Posterior cingulate gyrus (tissue), 11 donors: ENCODE measurements at regions not wholly inside any gene's neighbourhood (a gene's known extent, or its start where the extent isn't known, plus 50 kb on each side); places are given as distances from the start of the nearest gene placed in this dataset.
"Not testable (repeated sequence)": the region's sequence is repeated elsewhere in the genome, so short reads cannot be mapped to it uniquely, and the experiment has no call there.

Experiments used
- DNase-seq, 10 donors: peaks; one replicate each; pipeline versions ENCODE4 v3.0.0 to v3.0.0-alpha.2; 2020 to 2021; ENCODE audit warnings: mixed read lengths in 3 of 10
- intact Hi-C: fragments of 100-400 bp; cut with DNase I; formaldehyde crosslinking; loops from one replicate; pipeline ENCODE4 v1.15.1; 2023

DNA sequence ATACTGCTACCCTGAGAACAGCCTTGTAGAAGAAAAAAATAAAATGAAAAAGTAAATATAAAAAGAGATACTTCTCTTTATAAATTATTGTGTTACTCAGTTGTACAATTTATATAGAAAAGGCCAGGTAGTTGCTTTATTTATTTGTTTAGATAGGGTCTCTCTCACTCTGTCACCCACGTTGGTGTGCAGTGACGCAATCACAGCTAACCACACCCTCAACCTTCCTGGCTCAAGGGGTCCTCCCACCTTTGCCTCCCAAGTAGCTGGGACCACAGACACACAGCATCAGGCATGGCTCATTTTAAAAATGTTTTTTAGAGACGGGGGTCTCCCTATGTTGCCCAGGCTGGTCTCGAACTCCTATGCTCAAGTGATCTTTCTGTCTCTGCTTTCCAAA lies 175.4 kb upstream of the PZP start:
- no peak for DNase-seq
- intact Hi-C loops: no loop called here

DNA sequence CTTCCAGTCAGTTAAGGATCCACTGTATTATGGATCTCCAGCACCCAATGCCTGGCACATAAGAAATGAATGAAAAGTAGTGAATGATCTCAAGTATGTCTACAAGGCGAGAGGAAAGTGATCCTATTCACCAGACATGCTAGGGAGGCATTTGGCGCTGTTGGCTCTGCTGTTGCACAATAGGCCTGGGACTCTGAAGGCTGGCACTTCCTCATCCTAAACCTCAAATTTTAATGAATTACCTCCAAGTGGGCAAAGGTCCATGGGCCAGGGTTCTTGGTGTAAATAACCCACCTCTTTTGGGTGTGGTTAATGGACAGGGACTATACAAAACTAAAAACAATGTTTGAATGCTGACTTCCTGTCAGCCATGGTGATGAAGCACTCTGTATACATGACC lies 173.4 kb upstream of the PZP start:
- DNase-seq: no peak
- intact Hi-C loops: no loop called here

DNA sequence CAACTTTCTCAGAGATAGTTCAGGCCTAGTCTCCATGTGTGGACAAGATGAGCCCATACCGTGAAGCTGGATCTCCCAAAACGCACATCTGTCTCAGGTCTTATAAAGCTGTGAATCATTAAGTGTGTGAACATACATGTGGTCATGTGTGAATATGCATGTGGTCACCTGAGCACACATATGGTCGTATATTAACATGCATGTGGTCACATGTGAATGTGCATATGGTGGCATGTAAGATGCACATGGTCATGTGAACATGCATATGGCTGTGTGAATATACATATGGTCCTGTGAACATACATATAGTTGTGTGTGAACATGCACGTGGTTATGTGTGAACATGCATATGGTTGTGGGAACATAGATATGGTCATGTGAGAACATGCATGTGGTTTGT lies 172.5 kb upstream of the PZP start:
- intact Hi-C loops: no loop called here
- no peak for DNase-seq

DNA sequence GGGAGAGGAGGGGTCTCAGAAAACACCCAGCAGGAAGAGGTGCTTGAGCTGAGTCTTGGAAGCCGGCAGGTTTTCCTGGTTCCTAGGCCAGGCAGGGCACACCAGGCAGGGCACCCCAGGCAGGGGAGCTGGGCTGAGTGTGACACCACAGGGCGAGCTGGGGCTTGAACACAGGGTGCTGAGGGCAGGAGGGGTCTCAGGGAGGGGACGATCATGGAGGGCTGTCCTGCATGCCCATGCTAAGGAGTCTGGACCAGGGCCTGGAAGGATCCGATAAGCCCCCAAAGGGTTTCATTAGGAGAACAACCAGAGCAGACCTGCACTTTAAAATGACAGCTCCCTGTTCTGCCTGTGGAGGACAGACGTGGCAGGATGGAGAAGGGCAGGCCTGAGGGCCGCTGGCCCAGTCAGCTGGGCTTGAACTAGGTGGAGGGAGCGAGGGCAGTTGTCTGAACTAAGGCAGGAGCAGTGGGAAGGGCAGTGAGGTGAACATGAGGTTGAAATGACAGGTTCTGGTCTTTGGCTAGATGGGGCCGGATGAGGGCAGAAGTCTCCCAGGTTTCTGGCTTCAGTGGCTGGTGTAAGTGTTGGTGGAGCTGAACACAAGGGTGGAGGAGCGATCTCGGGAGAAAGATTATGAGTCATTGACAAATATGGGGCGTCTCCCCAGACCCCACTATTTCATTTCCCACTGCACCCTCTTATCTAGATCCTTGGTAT lies 171.0 kb upstream of the PZP start:
- intact Hi-C loops: no loop called here
- DNase-seq: peak in 1 of 10 donors; percentile 71

DNA sequence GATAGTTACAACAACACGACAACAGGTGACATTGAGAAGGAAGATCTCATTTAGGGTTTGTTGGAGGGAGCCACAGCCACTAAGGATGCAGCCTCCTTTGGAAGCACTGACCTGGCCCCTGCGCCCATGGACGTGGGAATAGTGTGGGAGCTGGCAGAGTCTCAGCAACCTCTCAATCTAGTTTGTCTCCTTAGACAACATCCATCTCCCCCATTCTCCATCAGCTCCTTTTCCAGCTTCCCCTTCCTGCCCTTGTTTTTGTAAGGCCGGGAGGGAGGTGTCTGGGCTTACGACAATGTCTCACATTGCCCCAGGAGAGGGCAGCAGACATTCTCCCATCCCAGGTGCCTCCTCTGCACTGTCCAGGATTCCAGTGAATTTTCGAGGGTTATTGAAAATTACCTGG lies 170.2 kb upstream of the PZP start:
- no peak for DNase-seq
- intact Hi-C loops: no loop called here

DNA sequence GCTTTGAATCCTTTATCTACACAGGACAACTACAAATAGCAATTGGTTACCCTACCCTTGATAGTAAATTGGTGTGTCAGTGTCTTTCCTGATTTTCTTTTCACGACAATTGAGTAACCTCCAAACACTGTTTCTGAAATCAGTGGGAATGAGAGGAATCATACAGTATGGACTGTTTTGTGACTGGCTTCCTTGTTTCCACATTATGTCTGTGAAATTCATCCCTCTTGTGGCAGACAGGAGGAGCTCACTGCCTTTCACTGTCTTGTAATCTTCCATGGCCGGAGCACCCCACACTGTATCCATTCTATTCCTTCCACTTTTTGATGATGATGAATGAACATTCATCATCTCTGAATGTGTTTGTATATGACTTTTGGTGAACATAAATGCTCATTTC lies 164.0 kb upstream of the PZP start:
- intact Hi-C loops: no loop called here
- no peak for DNase-seq

DNA sequence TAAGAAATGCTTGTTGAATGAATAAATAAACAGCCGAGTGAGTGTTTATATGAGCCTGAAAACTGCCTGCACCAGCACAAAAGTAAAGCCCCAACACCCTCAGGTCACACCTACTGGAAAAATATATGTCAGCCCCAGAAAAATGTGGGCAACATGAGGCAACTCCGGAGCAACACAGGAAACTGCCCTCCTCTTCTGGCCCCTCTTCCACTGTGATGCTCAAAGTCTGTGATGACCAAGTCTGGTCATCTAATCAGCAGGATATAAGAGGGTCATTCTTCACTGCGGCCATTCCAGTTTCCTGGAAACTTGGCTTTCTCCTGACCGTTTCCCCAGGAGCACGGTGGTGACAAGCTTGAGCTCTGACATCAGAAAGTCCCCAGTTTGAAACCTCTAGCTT lies 159.6 kb upstream of the PZP start:
- no peak for DNase-seq
- intact Hi-C loops: no loop called here

DNA sequence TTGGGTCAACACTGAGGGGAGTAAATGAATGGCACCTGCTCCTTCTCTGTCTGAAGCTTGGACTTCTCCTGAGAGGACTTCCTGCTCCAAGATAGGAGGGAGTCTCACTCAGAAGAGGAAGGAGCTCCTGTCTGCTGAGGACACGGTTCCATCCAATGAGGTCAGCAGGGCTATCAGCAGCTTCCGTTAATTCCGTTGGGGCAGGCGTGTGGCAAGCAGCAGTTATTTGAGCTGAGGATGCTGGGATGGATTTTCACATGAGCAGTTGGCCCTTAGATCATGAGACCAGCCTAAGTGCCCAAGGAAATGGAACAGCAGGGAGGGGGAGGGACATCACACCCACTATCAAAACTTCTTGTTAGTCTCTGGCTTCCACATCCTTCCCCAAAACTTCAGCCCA lies 159.0 kb upstream of the PZP start:
- DNase-seq: no peak
- intact Hi-C loops: no loop called here

DNA sequence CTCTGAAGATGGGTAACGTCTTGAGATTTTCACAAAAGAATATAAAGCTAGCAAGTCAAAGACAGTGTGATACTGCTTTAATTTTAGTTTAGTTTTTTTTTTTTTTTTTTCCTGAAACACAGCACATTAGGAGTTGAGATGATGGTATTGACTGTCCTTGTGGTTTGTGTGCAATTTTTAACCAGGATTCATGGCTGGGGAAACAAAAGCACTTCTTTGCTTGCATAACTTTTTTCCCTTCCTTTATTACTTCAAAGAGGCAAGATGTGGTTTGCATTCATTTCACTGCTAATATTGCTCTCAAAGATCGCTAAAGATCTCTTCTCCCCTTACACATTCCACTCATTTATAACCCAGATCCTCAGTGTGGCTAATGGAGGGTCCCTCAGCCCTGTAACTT lies 157.1 kb upstream of the PZP start:
- intact Hi-C loops: no loop called here
- no peak for DNase-seq

DNA sequence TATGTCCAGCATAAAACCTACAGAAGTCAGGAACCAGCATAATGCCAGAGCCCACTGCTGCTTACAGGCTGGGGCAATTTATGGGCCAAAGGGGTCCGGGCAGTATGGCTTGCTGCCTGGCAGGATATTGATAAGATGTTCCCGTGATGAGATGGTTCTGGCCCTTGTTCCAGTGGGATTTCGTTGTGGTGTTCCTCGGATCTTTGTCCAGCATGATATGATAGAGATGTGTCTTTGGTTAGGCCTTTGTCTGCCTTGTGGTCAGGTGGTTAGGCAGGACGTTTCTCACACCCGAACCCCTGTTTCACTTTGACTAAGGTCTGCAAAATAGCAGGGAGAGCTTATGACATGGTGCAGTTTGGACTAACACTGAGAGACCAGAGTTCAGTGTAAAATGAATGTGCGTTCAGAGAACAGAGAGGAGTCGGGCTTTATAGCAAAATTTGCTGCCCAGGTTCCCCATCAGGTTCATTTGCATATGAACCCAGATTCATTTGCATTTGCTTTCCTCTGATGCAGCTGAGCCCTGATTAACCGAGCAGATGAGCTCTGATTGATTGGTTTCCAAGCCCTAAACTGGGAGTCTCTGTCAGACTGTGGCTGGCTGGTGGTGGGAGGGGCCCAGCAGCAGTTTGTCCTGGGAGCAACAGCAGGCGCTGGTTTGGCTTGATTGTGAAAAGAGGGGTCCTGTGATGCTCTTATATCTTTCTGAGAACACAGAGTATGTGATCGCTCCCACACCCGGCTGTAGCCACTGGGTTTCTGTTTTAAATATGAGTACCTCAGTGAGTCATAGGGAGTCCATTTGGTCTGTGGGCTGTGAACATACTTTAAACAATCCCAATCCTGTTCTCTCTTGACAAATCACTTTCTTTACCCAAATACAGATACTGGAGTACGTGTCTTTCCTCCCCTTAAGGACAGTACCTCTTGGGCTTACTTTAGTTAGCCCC lies 156.3 kb upstream of the PZP start:
- DNase-seq: peak in 7 of 10 donors; percentile 20 to 87 (median 57)
- intact Hi-C loops: no loop called here

DNA sequence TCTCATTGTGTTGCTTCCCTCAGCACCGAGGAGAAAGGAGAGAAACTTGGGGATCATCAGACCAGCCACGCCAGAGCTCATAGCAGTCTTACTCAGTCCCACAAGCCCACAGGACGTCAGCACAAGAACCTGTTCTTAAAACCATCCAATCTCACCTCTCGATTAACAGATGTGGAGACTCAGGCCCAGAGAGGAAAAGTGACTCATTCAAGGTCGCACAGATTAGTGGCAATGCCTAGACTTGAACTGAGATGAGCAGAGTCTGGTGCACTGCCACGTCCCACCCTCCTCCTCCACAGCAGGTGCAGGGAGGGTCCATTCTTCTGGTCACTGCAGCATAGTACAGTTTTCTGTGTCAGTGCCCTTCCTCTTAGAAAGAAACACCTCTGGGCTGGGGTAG lies 154.9 kb upstream of the PZP start:
- intact Hi-C loops: no loop called here
- no peak for DNase-seq

DNA sequence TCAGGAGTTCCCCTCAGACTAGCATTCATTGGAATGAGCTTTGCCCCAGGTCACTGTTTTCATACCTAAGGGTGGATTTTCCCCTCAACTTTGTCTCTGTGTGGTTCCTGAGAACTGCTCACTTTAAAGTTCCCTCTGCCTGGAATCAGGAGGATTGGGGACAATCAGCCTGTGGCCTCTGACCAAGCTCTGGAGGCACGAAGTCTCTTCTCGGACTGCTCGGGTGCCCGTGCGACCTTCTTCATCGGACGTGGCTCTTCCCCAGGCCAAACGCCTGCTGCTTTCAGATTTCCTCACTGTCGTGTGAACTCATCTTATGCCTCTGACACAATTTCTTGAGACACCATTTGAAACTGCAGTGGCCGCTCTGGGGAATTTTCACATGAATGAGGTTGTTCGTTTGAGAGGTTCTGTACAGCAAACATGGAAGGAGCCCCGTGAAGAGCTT lies 153.7 kb upstream of the PZP start:
- intact Hi-C loops: no loop called here
- peak in 1 of 10 donors; percentile 59 for DNase-seq

DNA sequence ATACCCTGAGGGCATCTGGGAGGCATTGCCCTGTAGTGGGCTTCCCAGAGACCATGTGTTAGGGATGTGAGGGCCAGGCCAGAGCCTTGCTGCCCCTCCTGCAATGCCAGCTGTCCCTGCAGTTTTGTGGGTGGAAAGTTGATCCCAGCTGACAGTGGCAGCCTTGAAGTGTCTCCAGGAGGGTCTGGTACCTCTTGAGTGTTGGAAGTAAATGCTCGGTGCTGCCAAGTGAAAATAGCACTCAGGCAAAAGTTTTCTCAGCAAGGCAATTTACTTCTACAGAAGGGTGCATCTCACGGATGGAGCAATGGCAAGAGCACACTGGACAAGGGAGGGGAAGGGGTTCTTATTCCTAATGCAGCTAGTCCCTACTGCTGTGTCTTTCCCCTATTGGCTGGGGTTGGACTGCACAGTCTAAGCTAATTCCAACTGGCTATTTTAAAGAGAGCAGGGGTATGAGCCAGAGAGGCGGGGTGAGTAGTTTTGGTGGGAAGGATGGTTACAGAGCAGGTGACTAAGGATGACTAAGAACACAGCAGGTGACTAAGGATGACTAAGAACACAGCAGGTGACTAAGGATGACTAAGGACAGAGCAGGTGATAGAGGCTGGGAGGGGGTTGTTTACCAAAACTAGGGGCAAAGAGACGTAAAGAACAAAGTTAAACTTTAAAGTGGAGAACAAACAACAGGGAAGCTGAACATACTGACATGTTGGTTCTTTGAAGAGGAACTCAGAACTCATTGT lies 146.0 kb upstream of the PZP start:
- intact Hi-C loops, DNase-seq: not testable (repeated sequence)

DNA sequence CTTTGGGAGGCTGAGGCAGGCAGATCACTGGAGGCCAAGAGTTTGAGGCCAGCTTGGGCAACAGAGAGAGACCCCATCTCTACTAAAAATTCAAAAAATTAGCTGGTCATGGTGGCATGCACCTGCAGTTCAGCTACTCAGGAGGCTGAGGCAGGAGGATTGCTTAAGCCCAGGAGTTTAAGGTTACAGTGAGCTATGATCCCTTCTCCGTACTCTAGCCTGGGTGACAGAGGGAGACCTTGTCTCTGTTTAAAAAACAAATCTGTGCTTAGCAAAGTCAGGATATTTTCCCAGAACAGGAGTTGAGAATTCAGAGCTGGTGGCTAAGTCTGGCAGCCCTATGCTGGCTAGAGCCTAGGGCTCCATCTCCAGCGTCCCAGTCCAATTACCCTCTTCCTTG lies 142.9 kb upstream of the PZP start:
- DNase-seq: no peak
- intact Hi-C loops: no loop called here

DNA sequence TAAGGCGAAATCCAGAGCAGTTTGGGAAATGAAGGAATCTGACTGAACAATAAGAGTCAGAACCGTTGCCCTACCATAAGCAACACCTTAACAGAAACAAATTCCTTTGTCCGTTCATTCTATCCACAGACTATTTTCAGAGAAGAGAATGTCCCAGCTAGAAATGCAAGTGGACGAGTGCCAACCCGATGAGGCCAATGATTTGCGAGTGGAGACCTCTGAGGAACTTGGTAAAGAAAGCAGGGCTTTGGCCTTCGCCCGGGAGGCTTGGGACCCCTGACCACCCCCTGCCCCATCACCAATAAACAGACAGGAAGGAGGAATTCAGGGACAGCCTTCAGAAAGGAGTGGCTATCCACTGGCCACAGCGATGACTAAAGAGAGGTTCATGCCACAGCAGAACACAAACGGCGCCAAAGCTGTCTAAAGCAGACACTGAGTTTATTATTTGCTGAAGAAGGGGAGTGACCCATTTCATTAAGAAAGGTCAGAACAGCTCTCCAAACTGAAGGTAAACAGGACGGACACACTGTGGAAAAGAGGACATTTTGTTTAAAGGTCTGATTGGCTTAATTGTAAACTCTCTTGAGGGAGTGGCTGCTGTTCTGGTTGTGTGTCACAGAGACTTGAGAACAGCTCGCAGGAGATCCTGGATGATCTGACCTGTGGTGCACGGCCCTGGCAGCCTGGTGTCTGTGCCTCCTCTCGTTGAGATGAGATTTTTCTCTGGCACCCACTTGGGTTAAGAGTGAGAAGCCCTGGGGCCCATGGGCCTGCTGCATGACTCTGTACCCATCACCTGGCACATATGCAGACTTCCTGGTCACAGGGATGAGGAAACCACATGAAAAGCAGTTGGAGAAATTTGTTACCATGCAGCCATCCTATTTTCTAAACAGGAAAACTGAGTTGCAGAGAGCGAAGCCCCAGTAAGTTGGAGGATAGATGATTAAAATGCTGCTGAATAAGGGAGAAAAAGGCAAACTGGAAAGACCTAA lies 142.0 kb upstream of the PZP start:
- DNase-seq: peak in 1 of 10 donors; percentile 59
- intact Hi-C loops: no loop called here

DNA sequence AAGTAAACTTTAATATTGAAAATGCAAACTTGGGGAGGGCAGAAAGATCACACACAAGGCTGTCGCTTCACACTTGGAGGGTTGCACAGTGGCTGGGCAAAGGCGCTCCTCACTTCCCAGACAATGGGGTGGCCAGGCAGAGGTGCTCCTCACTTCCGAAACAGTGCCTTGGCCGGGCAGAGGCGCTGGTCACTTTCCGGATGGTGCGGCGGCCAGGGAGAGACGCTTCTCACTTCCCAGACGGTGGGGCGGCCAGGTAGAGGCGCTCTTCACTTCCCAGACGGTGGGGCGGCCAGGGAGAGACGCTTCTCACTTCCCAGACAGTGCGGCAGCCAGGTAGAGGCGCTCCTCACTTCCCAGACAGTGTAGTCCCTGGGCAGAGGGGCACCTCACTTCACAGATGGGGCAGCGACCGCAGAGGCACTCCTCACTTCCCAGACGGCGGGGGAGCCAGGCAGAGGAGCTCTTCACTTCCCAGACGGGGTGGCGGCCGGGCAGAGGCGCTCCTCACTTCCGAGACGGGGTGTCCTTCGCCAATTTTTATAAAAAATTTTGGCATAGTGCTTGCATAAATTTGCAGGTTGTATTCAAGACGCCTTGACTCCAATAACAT lies 140.8 kb upstream of the PZP start:
- intact Hi-C loops: no loop called here
- peak in 1 of 10 donors; percentile 62 for DNase-seq

DNA sequence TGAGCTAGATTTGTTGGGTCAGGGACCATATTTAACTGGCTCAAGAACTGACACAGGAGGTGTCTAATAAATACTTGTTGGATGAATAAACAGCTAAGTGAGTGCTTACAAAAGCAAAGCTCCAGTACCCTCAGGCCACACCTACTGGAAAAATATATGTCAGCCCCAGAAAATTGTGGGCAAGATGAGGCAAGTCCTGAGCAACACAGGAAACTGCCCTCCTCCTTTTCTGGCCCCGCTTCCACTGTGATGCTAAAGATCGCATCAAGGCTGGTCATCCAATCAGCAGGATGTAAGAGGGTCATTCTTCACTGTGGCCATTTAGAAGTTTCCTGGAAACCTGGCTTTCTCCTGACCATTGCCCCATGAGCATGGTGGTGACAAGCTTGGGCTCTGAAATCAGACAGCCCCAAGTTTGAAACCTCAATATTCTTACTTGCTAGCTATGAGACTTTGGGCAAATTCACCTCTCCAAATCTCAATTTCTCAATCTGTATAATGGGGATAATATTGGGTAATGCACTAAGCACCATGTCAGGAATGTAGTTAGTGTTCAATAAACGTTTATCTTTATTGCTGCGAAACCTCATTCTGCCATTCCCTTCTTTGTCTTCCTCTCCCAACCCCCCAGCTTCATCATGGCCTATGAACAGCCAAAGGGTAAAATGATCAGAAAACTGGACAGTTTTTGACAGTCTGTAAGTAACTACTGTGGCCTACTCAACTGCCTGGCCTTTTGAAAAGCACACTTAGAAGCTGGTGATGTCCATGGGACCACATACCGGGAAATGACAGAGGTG lies 139.3 kb upstream of the PZP start:
- intact Hi-C loops: no loop called here
- no peak for DNase-seq

DNA sequence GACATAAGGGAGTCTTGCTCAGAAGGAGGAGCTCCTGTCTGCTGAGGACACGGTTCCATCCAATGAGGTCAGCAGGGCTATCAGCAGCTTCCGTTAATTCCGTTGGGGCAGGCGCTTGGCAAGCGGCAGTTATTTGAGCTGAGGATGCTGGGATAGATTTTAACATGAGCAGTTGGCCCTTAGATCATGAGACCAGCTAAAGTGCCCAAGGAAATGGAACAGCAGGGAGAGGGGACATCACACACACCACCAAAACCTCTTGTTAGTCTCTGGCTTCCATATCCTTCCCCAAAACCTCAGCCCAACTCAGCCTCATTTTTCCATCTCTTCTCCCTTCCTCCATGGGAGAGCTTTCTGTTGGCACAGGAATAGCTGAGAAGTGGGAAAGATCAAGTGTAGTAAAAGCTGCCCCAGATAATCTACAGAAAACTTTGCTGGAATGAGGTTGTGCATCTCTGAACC lies 138.7 kb upstream of the PZP start:
- intact Hi-C loops: no loop called here
- DNase-seq: peak in 1 of 10 donors; percentile 67
